GM13977 (cell line): ENCODE measurements at regions not wholly inside any gene's neighbourhood (a gene's known extent, or its start where the extent isn't known, plus 50 kb on each side); places are given as distances from the start of the nearest gene placed in this dataset.
"Not testable (repeated sequence)": the region's sequence is repeated elsewhere in the genome, so short reads cannot be mapped to it uniquely, and the experiment has no call there.

Experiments used
- DNase-seq: peaks from one replicate; pipeline ENCODE4 v3.0.0; 2012; ENCODE audit warnings: low spot score
- in situ Hi-C: fragments of 300-500 bp; cut with MboI; formaldehyde crosslinking; loops from one replicate; pipeline ENCODE4 v1.12.0; 2022; ENCODE audit warnings: low sequenced_read_pairs, low pct_unique_long_range_greater_than_20kb, mixed read lengths, inconsistent platforms; ENCODE audit not compliant: unreplicated experiment
- TF ChIP-seq, protein P1 (sequence below): IDR thresholded peaks from 2 replicates; pipeline ENCODE4 v1.5.1; 2012; ENCODE audit warnings: mild to moderate bottlenecking, control low read depth; ENCODE audit not compliant: insufficient read depth; ENCODE audit errors: extremely low read depth, missing control alignments

DNA sequence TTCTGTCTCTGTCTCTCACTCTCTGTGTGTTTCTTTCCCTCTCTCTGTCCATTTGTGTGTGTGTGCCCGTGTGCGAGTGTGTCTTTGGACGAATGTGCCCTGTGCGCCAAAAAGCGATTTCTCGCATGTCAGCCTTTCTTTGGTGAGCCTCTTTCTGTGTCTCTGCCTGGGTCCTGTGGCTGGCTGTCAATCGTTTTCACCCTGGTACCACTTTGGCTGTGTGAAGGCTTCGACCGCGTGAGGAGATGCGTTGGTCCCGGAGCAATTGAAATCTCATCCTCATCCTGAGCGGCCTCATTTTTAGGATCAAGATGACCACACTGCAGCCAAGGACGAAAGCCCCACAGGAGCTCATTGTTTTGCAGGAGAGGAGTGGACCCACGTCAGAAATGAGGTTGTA lies 288.9 kb upstream of the ZNF337 start:
- DNase-seq, result no peak
- in situ Hi-C loops, result no loop called here
- TF ChIP-seq, protein P1, sequence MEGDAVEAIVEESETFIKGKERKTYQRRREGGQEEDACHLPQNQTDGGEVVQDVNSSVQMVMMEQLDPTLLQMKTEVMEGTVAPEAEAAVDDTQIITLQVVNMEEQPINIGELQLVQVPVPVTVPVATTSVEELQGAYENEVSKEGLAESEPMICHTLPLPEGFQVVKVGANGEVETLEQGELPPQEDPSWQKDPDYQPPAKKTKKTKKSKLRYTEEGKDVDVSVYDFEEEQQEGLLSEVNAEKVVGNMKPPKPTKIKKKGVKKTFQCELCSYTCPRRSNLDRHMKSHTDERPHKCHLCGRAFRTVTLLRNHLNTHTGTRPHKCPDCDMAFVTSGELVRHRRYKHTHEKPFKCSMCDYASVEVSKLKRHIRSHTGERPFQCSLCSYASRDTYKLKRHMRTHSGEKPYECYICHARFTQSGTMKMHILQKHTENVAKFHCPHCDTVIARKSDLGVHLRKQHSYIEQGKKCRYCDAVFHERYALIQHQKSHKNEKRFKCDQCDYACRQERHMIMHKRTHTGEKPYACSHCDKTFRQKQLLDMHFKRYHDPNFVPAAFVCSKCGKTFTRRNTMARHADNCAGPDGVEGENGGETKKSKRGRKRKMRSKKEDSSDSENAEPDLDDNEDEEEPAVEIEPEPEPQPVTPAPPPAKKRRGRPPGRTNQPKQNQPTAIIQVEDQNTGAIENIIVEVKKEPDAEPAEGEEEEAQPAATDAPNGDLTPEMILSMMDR, result no peak

DNA sequence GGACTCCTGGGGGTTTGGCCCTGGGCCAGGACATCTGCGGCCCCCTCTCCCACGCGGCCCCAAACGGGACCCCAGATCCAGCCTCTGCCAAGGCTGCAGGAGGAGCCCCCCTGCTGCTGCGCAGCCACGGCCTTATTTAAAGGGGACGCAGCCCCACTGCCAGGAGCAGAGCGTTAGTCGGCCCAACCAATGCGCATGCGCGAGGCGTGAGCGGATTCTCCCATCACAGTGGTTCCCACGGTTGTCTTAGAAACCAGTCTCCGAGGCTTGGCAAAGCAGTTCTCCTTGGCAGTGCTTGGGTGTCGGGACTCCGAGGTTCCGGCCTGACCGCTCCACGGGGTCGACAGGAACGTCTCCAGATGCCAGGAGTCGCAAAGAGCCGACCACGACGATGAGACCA lies 288.3 kb upstream of the ZNF337 start:
- no peak for DNase-seq
- TF ChIP-seq, protein P1, result no peak
- in situ Hi-C loops, result no loop called here

DNA sequence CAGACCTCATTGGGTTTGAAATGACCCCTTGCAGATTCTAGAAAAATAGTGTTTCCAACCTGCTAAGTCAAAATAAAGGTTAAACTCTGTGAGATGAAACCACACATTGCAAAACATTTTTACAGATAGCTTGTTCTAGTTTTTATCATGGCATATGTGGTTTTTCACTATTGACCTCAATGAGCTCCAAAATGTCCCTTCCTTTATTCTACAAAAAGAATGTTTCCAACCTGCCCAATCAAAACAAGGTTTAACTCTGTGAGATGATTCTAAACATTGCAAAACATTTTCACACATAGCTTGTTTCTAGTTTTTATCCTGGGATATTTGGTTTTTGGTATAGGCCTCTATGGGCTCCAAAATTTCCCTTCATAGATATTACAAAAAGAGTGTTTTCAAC lies 286.0 kb upstream of the ZNF337 start:
- DNase-seq, in situ Hi-C loops: not testable (repeated sequence)

DNA sequence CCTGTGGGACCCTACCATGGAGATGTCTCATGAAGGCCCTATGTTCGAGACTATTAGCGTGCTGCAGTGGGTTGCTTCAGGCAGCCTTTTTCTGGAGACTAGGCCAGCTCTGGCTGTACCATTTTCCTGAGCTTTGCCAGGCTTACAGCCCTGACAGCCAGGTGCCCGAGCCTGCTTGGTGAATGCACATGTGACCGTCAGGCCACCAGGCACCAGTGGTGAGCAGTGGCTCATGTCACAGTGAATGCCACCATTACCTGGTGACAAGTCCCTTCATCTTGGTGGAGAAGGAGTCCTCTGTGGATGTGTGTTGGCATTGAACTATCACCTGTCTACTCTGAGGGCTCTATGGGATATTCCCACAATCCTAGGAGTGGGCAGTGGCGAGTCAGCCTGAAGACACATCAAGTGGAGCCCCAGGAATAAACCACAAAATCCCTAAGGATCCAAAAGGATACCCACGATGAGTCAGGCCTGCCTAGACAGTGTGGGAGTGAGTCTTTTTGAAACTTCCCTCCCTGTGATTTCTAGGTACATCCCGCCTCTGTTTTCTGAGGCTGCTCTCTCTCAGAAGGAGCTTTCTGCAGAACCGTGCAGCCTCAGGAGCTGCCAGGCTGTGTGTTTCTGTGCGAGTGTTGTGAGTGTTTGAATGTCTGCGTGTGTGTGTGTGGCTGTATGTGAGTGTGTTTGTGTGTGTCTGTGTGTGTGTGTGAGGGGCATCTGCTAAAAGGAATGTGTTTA lies 282.0 kb upstream of the ZNF337 start:
- DNase-seq, in situ Hi-C loops: not testable (repeated sequence)

DNA sequence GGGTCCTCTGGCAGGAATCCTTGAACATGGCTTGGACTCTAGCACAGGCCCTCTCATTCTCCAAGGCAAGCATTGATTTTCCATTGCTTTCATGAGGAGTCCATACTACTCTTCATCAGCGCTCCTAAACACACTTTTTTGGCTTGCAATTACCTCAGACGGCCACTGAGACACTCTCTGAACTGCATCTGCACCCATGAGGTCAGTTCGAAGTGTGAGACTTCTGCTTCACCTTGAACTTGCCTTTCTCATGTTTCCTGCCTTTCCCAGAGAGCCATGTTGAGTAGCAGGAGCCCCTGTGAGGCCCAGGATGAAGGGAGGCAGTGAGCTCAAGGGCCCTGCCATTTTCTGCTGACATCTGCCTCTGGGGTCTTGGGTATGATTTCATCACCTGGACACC lies 279.2 kb upstream of the ZNF337 start:
- in situ Hi-C loops, DNase-seq: not testable (repeated sequence)

DNA sequence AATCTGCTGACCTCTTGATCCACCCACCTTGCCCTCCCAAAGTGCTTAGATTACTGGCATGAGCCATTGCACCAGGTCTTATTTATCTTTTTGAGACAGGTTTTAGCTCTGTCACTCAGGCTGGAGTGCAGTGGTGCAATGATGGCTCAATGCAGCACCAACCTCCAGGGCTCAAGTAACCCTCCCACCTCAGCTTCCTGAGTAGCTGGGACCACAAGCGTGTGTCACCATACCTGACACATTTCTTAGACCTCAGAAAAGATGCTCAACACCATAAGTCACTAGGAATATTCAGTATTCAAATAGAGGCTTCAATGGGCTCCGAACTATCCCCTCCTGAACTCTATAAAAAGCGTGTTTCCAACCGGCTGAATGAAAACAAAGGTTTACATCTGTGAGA lies 268.6 kb upstream of the ZNF337 start:
- in situ Hi-C loops, DNase-seq: not testable (repeated sequence)

DNA sequence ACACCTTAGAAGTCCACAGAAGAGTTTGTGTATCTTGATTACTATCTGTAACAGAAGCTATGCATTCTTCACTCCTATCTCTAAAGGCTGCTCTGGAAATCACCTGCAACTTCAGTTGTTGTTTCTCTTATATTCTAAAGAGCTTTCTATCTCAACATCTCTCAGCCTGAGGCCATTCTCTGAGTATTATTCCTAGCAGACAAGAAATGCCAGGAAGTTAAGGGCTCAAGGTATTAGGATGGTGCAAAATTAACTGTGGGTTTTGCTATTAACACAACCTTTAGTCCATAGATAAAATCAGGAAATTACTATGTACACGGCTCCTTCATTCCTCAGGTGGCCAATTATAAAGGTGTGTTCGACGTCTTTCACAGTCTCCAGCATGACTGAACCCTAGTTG lies 257.2 kb upstream of the ZNF337 start:
- in situ Hi-C loops, result loop anchor here (10.0 kb wide), 1 partner anchor 59 kb away; no protein-coding TSS in a partner anchor
- not testable (repeated sequence) for DNase-seq

DNA sequence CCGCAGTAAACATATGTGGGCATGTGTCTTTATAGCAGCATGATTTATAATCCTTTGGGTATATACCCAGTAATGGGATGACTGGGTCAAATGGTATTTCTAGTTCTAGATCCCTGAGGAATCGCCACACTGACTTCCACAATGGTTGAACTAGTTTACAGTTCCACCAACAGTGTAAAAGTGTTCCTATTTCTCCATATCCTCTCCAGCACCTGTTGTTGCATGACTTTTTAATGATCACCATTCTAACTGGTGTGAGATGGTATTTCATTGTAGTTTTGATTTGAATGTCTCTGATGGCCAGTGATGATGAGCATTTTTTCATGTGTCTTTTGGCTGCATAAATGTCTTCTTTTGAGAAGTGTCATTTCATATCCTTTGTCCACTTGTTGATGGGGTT lies 238.6 kb upstream of the ZNF337 start:
- in situ Hi-C loops, DNase-seq: not testable (repeated sequence)

DNA sequence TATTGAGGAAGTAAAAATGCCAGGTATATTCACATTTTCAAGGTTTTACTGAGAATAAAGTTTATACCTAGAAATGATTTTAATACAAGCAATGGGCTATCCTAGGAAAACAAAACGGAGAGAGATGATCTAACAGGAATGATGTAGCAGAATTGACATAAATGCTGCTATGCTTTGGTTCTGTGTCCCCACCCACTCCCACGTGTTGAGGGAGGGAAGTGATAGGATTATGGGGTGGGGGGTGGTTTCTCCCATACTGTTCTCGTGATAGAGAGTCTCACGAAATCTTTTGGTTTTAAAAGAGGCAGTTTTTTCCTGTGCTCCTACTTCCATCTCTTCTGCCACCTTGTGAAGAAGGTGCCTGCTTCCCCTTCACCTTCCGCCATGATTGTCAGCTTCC lies 236.2 kb upstream of the ZNF337 start:
- DNase-seq, in situ Hi-C loops: not testable (repeated sequence)

DNA sequence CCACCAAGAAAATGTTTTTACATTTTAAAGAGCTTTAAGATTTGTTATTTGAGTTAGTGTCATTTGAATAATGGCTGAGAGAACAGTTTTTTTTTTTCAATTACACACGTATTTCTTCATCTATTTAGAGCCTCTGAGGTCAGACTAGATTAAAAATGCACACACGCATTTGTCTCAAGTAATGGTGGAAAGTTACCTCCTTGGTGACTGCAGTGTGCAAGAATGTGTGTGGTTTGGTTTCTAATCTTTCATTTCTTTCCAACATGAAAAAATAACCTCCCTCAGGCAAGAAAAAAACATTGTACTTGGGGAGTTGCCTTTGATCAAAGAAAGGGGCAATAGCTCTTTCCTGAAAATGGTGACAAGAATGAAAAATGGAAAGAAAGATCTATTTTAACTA lies 235.5 kb upstream of the ZNF337 start:
- DNase-seq, in situ Hi-C loops: not testable (repeated sequence)

DNA sequence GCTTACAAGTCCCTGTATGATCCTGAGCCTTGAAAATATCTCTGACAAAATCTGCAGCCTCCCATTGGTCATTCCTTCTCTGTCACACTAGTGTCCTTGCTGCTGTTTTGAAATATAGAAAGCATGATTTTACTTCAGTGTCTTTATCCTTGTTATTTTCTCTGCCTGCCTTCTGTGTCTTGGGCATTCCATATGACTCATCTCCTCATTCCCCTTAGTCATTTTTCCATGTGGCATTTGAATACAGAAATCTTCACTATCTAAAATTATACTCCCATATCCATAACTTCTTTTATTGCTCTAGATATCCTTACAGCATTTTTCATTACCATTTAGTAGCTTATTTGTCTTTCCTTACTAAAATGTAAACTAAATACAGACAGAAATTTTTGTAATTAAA lies 205.7 kb upstream of the ZNF337 start:
- DNase-seq, in situ Hi-C loops: not testable (repeated sequence)

DNA sequence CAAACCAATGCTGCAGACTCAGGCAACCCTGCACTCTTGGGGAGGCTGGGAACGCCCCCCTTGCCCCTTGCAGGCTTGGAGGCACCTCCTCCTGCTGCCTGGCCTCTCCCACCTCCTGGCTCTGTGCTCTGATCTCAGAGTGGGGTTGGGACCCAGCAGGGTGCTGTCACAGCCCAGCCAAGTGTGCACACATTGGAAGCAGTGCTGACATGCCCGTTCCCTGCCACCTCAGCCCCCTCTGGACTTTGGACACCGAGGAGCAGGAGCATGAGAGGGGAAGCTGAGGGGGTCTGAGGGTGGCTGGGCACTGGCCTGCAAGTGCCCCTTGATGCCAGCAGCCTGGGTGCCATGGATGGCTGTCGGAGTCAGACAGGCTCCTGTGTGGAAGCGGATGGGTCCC lies 202.0 kb upstream of the ZNF337 start:
- DNase-seq, result not testable (repeated sequence)
- in situ Hi-C loops, result loop anchor here (10.0 kb wide), 1 partner anchor 56 kb away; no protein-coding TSS in a partner anchor

DNA sequence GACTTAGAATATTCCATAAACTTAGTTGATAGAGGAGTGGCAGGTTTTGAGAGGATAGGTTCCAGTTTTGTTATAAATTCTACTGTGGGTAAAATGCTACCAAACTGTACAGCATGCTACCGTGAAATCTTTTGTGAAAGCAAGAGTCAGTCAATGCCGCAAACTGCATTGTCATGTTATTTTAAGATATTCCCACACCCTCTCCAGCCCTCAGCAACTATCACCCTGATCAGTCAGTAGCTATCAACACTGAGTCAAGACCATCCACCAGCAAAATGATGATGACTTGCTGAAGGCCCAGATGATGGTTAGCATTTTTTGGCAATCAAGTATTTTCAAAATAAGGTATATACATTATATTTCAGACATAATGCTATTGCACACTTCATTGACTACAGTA lies 182.4 kb upstream of the ZNF337 start:
- DNase-seq, in situ Hi-C loops: not testable (repeated sequence)

DNA sequence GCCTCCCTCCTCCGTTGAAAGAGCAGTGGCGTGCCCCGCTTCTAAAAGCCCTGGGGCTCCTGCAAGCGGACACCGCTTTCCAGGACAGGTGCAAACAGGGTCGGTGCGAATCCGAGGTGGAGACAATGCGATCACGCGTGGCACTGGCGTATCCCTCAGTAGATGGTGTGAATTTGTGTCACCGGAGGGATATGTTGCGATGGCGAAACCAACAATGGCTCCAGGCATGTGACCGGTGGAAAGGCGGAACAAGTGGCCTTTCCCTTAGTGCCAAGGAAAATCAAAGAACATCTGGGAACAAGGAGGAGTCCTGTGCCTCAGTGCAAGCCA lies 172.0 kb upstream of the ZNF337 start:
- DNase-seq, in situ Hi-C loops: not testable (repeated sequence)
